Endothelial cell of umbilical vein (primary cell): ENCODE measurements at regions not wholly inside any gene's neighbourhood (a gene's known extent, or its start where the extent isn't known, plus 50 kb on each side); places are given as distances from the start of the nearest gene placed in this dataset.

Experiments used
- BruUV-seq: library from RNA; stranded (reverse); fragments of 400-500 nt; replicated peaks from 2 replicates; lab custom pipeline; 2021; lab: Mats Ljungman, UMichigan
- CTCF ChIA-PET: fragments of 300-600, 350-600 bp; sonication (Branson Sonifier 250); formaldehyde crosslinking; loops from one replicate; lab custom pipeline; 2021; ENCODE audit warnings: antibody characterized with exemption, inconsistent platforms; lab: Charles Lee
- POLR2A ChIA-PET: fragments of 300-600, 350-600 bp; sonication (Branson Sonifier 250); formaldehyde crosslinking; loops from one replicate; lab custom pipeline; 2021; ENCODE audit warnings: antibody characterized with exemption, inconsistent platforms; lab: Charles Lee
- DNase-seq: peaks from one replicate; pipeline ENCODE4 v3.0.0-alpha.2; 2011; ENCODE audit warnings: low read depth, low spot score
- FAIRE-seq: peaks from 2 replicates; lab custom pipeline; 2011; peaks lifted over from hg19 to GRCh38; lab: Jason Lieb, UNC
- H2AFZ ChIP-seq: 2 replicates; pipeline ENCODE4 v1.6.0; 2012; ENCODE audit warnings: low read depth, low read length, control low read depth, inconsistent platforms
- H3K27ac ChIP-seq: 2 replicates; pipeline ENCODE4 v1.5.1; 2011; ENCODE audit warnings: low read depth, mild to moderate bottlenecking, control low read depth, low read length, moderate library complexity; ENCODE audit not compliant: insufficient read depth
- H3K27me3 ChIP-seq, 2 experiments: 2 replicates each; pipeline versions ENCODE4 v1.6.0 to v1.6.1; 2011; ENCODE audit warnings: low read length in 2 of 2, mixed read lengths in 1 of 2; ENCODE audit not compliant: control insufficient read depth in 2 of 2, insufficient read depth in 2 of 2
- H3K36me3 ChIP-seq, 2 experiments: 2 replicates in 1 of 2; 3 replicates in 1 of 2; pipeline ENCODE4 v1.5.1; 2011; ENCODE audit warnings: low read length in 2 of 2, mild to moderate bottlenecking in 1 of 2, moderate library complexity in 1 of 2; ENCODE audit not compliant: control insufficient read depth in 2 of 2, insufficient read depth in 2 of 2; ENCODE audit errors: extremely low read depth in 1 of 2
- H3K4me1 ChIP-seq: 3 replicates; pipeline ENCODE4 v1.5.1; 2011; ENCODE audit warnings: mild to moderate bottlenecking, low read length; ENCODE audit not compliant: control insufficient read depth, insufficient read depth; ENCODE audit errors: extremely low read depth
- H3K4me2 ChIP-seq: 2 replicates; pipeline ENCODE4 v1.6.1; 2011; ENCODE audit warnings: low read length, control low read depth, mixed read lengths; ENCODE audit not compliant: insufficient read depth
- H3K4me3 ChIP-seq, 3 experiments: fragments of 200-600 bp in 1 of 3; sonication (generic), shearing (Covaris generic) in 1 of 3; replicated peaks in 1 of 3; 2 replicates each; pipeline ENCODE4 v1.5.1; 2011 to 2016; ENCODE audit warnings: control low read depth in 3 of 3, low read length in 3 of 3, mild to moderate bottlenecking in 2 of 3, inconsistent platforms in 1 of 3, low read depth in 1 of 3, moderate library complexity in 1 of 3; ENCODE audit not compliant: insufficient read depth in 1 of 3
- H3K79me2 ChIP-seq: 2 replicates; pipeline ENCODE4 v1.6.0; 2012; ENCODE audit warnings: low read length, inconsistent platforms; ENCODE audit not compliant: control insufficient read depth, insufficient read depth
- H3K9ac ChIP-seq: replicated peaks from 2 replicates; pipeline ENCODE3; 2011; ENCODE audit warnings: low read length, control low read depth; ENCODE audit not compliant: insufficient read depth; ENCODE audit errors: extremely low read depth
- H3K9me1 ChIP-seq: replicated peaks from 3 replicates; pipeline ENCODE4 v1.6.0; 2011; ENCODE audit warnings: mild to moderate bottlenecking, low read length; ENCODE audit not compliant: control insufficient read depth, insufficient read depth; ENCODE audit errors: extremely low read depth
- H3K9me3 ChIP-seq: replicated peaks from 2 replicates; pipeline ENCODE4 v1.5.1; 2012; ENCODE audit warnings: low read length, inconsistent platforms; ENCODE audit not compliant: control insufficient read depth, insufficient read depth
- H4K20me1 ChIP-seq: replicated peaks from 2 replicates; pipeline ENCODE3; 2011; ENCODE audit warnings: mild to moderate bottlenecking, low read length; ENCODE audit not compliant: control insufficient read depth, insufficient read depth; ENCODE audit errors: extremely low read depth
- CTCF ChIP-seq, 2 donors: IDR thresholded peaks; 1 replicate in 1 of 2; 2 replicates in 1 of 2; pipeline ENCODE4 v1.5.1; 2011; ENCODE audit warnings: low read length in 2 of 2, mild to moderate bottlenecking in 2 of 2, moderate library complexity in 2 of 2, control low read depth in 1 of 2, inconsistent platforms in 1 of 2, low read depth in 1 of 2; ENCODE audit not compliant: insufficient read depth in 1 of 2; ENCODE audit errors: extremely low read depth in 1 of 2
- EZH2 ChIP-seq: IDR thresholded peaks from 2 replicates; pipeline ENCODE4 v1.6.1; 2012; ENCODE audit warnings: borderline replicate concordance, low read depth, mild to moderate bottlenecking, moderate library complexity, low read length, inconsistent platforms; ENCODE audit not compliant: severe bottlenecking
- FOS ChIP-seq: IDR thresholded peaks from 2 replicates; pipeline ENCODE4 v1.6.1; 2011; ENCODE audit warnings: mild to moderate bottlenecking, low read length, moderate library complexity, borderline replicate concordance; ENCODE audit not compliant: insufficient read depth
- GATA2 ChIP-seq: IDR thresholded peaks from 2 replicates; pipeline ENCODE4 v1.7.0; 2011; ENCODE audit warnings: low read depth, mild to moderate bottlenecking, moderate library complexity, mixed read lengths, low read length; ENCODE audit not compliant: insufficient read length, insufficient read depth
- JUN ChIP-seq: IDR thresholded peaks from 2 replicates; pipeline ENCODE4 v1.6.1; 2011; ENCODE audit warnings: borderline replicate concordance, low read depth; ENCODE audit not compliant: insufficient read length, insufficient read depth
- MAX ChIP-seq: IDR thresholded peaks from 2 replicates; pipeline ENCODE4 v1.6.1; 2011; ENCODE audit not compliant: insufficient read depth, insufficient read length
- MYC ChIP-seq: IDR thresholded peaks from one replicate; pipeline ENCODE4 v1.6.1; 2011; ENCODE audit warnings: mild to moderate bottlenecking, low read depth, low read length
- POLR2A ChIP-seq: IDR thresholded peaks from 2 replicates; pipeline ENCODE4 v1.6.1; 2012; ENCODE audit warnings: low read depth, mild to moderate bottlenecking, control low read depth, low read length
- POLR2AphosphoS5 ChIP-seq: IDR thresholded peaks from 2 replicates; pipeline ENCODE4 v1.6.1; 2012; ENCODE audit warnings: low read depth, mild to moderate bottlenecking, control low read depth, low read length, moderate library complexity; ENCODE audit not compliant: insufficient read depth
- dilution Hi-C: fragments of 300-500 bp; cut with MboI; formaldehyde crosslinking; loops from one replicate; pipeline ENCODE4 v1.15.0; 2019; ENCODE audit warnings: low sequenced_read_pairs; ENCODE audit not compliant: extremely low pct_ligation_motif_present
- intact Hi-C: fragments of 100-400 bp; cut with micrococcal nuclease; formaldehyde crosslinking; loops from one replicate; pipeline ENCODE4 v1.10.0; 2022

GRCh38 chr1:98025858-98026257 is 105.0 kb upstream of the DPYD start:
- Histone ChIP-seq H3K27me3 (no peaks in the 10 kb centered on the region), H3K79me2 (peaks cover 2% of the 10 kb centered on the region), H3K4me1 (peaks cover 16% of the 10 kb centered on the region), H3K4me2 (no peak overlapping the region), H3K36me3 (no peaks in the 10 kb centered on the region), H4K20me1 (no peaks in the 10 kb centered on the region), H3K9ac (no peak overlapping the region), H3K9me3 (no peaks in the 10 kb centered on the region), H3K4me3 (no peak overlapping the region), H3K27ac (no peak overlapping the region), H2AFZ (no peak overlapping the region), H3K9me1 (no peaks in the 10 kb centered on the region)
- intact Hi-C loops: loop anchor here (2.0 kb wide), 1 partner anchor 21 kb away; no protein-coding TSS in a partner anchor
- DNase-seq (no peak), FAIRE-seq (no peak)
- ChIA-PET CTCF (interaction anchor here (0.6 kb wide), 1 partner anchor 8 kb away, joined by 3 read pairs; no protein-coding TSS in a partner anchor), POLR2A (no interaction called here)
- dilution Hi-C loops: no loop called here
- TF ChIP-seq MYC (no peak), POLR2AphosphoS5 (no peak), POLR2A (no peak), EZH2 (no peak), JUN (no peak), FOS (no peak), MAX (no peak), CTCF (IDR thresholded peaks at IDR 0.05; ENCODE audit: extremely low read depth in 1 of 2, insufficient read depth in 1 of 2, low read depth in 1 of 2, low read length in 2 of 2) (no peak), GATA2 (no peak)
- no TSS peak for BruUV-seq
